Right renal pelvis (tissue), 4 donors: ENCODE measurements at regions not wholly inside any gene's neighbourhood (a gene's known extent, or its start where the extent isn't known, plus 50 kb on each side); places are given as distances from the start of the nearest gene placed in this dataset.

Source experiments
- DNase-seq, 4 donors: peaks; one replicate each; pipeline ENCODE4 v3.0.0-alpha.2; 2013; ENCODE audit warnings: low read depth in 4 of 4, low spot score in 3 of 4, missing footprints in 1 of 4

DNA sequence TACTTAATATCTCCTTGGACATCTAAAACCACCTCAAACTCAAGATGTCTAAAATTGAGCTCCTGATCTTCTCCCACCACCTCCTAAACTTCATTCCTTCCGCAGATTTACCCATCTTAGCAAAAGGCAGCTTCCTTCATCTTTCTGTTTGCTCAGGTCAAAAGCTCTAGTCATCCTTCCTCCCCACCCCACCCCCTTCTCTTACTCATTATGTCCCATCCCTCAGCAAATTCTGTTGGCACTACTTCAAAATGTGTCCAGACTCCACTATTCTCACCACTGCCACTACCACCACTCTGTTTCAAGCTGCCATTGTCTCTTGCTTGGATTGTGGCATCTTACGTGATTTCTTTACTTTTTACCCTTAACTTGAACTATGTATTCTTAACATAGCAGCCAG is 59.2 kb upstream of the ZDHHC17 start:
- DNase-seq, result no peak

DNA sequence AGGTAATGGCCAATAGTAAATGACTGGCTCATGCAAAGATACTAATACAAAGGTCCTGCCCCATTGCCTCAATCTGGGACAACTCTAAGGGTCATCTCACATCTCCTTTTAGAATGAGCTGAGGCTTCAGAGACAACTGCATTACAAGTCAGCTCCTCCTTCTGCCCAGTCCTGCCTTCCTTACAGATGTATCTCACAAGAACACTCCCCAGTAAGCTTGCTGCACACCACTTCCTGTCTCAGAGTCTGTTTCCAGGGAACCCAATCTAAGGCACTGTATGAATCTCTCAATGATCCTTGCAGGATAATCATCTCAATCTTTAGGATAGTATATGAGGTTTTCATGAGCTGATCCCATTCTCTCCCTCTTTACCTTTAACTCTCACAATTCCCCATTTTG is 57.8 kb upstream of the ZDHHC17 start:
- DNase-seq, result no peak

DNA sequence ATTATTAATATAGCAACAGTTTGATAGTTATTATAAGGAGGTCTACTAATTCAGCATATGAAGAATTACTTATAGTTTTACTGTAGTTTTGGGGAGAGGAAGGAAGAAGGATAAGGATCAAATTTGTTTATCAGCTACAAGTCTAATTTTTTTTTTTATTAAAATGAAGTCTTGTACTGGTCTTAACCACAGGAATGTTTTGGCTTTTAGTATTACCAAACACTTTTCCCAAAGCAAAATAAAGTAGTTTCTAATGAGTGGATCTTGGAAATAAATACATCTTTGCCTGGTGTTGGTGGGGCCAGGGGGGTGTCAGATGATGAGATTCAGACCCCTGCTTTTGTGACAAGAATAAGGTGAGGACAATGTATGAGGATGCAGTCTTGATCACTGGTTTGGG is 57.2 kb upstream of the ZDHHC17 start:
- DNase-seq, result no peak

DNA sequence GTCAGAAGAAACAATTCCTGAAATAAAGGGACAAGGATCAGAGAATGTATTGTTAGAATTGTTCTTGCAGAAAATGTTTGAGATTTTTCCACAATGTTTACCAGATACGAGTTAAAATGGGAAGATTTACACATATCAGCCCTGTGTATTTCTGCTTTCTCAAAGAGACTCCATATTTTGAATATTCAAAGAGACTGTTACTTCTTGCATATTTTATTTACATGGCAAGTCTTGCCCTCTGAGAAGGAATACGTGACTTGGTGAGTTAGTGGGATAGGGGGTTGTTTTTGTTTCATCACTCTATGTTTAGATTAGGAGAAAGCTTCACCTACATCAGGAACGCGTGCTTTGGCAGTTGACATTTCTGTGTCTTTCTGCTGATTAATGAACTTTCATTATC is 56.1 kb upstream of the ZDHHC17 start:
- no peak for DNase-seq

DNA sequence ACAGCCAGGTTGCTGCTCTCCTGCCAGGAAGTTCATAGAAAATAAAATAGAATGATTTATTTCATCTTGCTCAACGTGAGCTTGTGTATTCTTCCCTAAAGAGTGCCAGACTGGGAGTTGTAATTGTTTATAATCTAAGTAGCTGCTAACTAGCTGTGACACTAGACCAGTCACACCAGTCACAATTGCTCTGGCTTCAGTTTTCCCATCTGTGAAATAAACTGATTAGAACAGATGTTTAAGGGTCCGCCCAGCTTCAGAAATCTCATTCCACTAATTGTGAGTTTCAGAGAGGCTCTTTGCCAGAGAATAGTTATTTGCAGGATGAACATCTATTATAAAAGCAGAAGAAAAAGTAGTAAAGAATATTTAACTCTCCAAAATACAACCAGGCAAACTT is 55.6 kb upstream of the ZDHHC17 start:
- DNase-seq, result no peak

DNA sequence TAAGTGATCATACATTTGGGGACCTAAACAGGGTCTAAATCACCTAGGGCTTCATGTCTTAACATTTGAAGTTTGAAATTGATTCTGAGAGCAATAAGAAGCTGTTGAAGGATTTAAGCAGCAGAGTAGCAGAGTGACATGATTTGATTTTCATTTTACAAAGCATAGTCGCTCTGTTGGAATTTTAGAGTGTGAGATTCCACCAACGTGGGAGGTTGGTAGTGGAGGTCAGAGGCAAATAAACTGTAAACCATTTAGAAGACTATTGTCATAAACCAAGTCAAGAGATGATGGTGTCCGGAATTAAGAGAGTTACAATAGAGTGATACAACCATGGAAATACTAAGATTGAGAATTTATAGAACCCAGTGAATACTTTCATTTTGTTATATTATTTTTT is 52.7 kb upstream of the ZDHHC17 start:
- no peak for DNase-seq

DNA sequence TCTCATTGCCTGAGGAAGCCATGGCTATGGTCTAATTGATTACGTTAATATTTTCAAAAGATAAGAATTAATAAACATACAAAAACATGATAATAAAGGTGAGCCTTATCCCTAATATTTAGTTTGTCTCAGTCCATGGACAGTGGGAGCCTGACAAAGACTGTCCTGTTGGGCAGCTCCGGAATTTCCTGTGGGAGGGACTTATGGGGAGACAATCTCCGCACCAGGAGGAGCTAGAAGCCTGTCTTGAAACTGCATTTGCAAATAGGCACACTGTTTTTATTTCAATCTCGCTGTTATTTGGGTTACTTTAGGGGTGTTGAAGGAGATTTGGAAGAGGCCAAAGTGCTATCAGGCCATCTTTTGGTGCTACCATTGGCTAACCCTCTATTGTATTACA is 50.8 kb upstream of the ZDHHC17 start:
- no peak for DNase-seq

DNA sequence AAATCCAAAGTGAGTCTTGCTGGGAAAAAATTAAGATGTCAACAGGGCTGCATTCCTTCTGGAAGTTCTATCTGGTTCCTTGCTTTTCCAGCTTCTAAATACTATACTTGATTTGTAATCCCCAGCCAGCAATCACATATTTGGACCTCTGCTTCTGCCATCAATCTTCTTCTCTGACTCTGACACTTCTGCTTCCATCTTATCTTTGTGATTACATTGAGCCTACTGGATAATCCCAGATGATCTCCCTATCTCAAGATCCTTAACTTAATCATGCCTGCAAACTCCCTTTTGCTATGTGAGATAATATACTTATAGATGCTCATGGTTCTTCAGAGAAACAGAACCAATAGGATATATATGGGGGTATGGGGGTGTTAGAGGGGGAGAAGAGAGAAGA is 49.9 kb upstream of the ZDHHC17 start:
- no peak for DNase-seq
